Lower lobe of right lung (tissue), 2 donors: ENCODE measurements at regions not wholly inside any gene's neighbourhood (a gene's known extent, or its start where the extent isn't known, plus 50 kb on each side); places are given as distances from the start of the nearest gene placed in this dataset.

Experiments used
- ATAC-seq, 2 donors: fragments of 200-7000 bp; cut with Tn5 transposase; one replicate each; pipeline ENCODE4 v1.9.1; 2020 to 2022; ENCODE audit warnings: mild to moderate bottlenecking in 2 of 2, moderate library complexity in 2 of 2
- DNase-seq: peaks from one replicate; pipeline ENCODE4 v3.0.0-alpha.2; 2020
- H3K27ac ChIP-seq: fragments of 200-600 bp; one replicate; pipeline ENCODE4 v1.8.0; 2022
- H3K27me3 ChIP-seq: fragments of 200-600 bp; one replicate; pipeline ENCODE4 v1.8.0; 2022; ENCODE audit warnings: low read depth
- H3K36me3 ChIP-seq: fragments of 200-600 bp; one replicate; pipeline ENCODE4 v1.8.0; 2022; ENCODE audit warnings: mild to moderate bottlenecking
- H3K4me1 ChIP-seq: fragments of 200-600 bp; one replicate; pipeline ENCODE4 v1.8.0; 2022
- H3K4me3 ChIP-seq: fragments of 200-600 bp; one replicate; pipeline ENCODE4 v1.8.0; 2022; ENCODE audit warnings: mild to moderate bottlenecking
- H3K9me3 ChIP-seq: fragments of 200-600 bp; one replicate; pipeline ENCODE4 v1.8.0; 2022
- intact Hi-C: fragments of 100-400 bp; cut with DNase I; formaldehyde crosslinking; loops from one replicate; pipeline ENCODE4 v1.11.0; 2022
- TF ChIP-seq, protein P1 (sequence below): fragments of 200-600 bp; IDR thresholded peaks from one replicate; pipeline ENCODE4 v1.8.0; 2022; ENCODE audit warnings: antibody characterized with exemption, mild to moderate bottlenecking
- donor health status: DM: no; HTN: yes; CAD: no; lungs with severe emphysema.

DNA sequence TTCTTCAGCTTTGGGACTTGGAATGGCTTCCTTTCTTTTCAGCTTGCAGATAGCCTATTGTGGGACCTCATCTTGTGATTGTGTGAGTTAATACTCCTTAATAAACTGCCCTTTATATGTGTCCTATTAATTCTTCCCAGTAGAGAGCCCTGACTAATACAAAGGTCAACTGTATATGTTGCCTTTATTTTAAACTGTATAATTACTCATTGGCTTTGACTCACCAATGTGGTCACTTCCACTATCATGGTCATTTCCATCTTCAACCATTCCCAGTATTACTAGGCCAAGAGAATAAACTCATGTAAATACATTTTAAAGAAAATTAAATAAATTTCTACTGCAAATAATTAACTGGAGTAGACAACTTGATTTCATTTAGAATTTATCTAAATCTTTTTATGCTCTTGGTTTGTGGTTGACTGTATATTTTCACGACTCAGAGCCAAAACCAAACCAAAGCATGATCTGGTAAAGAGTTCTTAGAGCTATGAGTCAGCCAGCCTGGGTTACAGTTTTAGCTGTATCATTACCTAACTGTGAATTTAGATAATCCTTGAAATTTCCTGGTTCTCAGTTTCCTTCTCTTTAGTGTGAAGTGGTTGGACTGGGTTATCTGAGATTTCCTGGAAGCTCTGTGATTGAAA lies 188.4 kb downstream of the PPP1R3A start:
- no peak overlapping the region for H3K4me3 ChIP-seq
- no peaks in the 10 kb centered on the region for H3K36me3 ChIP-seq
- ATAC-seq (peak in 1 of 2 donors; percentile 60), DNase-seq (no peak)
- TF ChIP-seq, protein P1, sequence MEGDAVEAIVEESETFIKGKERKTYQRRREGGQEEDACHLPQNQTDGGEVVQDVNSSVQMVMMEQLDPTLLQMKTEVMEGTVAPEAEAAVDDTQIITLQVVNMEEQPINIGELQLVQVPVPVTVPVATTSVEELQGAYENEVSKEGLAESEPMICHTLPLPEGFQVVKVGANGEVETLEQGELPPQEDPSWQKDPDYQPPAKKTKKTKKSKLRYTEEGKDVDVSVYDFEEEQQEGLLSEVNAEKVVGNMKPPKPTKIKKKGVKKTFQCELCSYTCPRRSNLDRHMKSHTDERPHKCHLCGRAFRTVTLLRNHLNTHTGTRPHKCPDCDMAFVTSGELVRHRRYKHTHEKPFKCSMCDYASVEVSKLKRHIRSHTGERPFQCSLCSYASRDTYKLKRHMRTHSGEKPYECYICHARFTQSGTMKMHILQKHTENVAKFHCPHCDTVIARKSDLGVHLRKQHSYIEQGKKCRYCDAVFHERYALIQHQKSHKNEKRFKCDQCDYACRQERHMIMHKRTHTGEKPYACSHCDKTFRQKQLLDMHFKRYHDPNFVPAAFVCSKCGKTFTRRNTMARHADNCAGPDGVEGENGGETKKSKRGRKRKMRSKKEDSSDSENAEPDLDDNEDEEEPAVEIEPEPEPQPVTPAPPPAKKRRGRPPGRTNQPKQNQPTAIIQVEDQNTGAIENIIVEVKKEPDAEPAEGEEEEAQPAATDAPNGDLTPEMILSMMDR, result no peak
- no peaks in the 10 kb centered on the region for H3K27me3 ChIP-seq
- H3K27ac ChIP-seq, result no peak overlapping the region
- H3K4me1 ChIP-seq, result no peaks in the 10 kb centered on the region
- intact Hi-C loops, result no loop called here
- H3K9me3 ChIP-seq, result no peaks in the 10 kb centered on the region

DNA sequence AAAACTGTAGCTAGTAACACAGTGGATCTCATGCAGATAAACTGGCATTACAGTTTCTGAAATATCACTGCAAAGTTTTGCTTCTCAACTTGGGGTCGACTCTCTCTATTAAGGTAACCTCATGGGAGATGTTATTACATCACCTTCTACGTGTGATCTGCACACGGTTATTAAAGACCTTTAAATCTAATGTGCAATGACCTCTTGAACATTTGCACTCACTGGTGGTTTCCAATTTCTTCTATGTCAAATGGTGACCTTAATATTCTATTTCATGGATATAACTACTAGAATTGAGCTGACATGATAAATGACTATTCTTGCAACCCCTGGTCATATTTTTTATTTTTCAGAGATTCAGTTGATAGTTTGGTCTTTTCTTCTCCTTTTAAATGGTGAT lies 191.3 kb downstream of the PPP1R3A start:
- H3K4me3 ChIP-seq, result no peak overlapping the region
- H3K27me3 ChIP-seq, result no peaks in the 10 kb centered on the region
- TF ChIP-seq, protein P1, result no peak
- H3K4me1 ChIP-seq, result no peaks in the 10 kb centered on the region
- H3K9me3 ChIP-seq, result no peaks in the 10 kb centered on the region
- DNase-seq (no peak), ATAC-seq (no peak)
- no peak overlapping the region for H3K27ac ChIP-seq
- H3K36me3 ChIP-seq, result no peaks in the 10 kb centered on the region
- intact Hi-C loops, result no loop called here

DNA sequence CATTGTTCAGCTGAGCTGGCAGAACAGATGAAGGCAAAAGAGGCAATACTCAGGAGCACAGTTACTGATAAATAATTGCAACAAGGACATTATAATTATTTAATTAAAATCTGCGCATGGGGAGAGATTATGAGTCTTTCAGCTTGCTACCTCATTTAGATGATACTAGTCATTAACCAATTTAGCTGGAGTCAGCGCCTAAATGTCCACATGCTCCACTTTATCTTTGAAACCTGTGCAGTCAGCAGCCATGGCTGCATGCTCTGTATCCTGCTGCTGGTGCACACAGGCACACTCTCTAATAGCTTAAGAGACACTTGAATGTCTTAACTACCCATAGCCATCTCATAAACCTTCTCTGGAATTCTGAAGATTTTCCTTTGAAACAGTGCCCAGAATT lies 196.8 kb downstream of the PPP1R3A start:
- H3K4me3 ChIP-seq, result no peak overlapping the region
- no peaks in the 10 kb centered on the region for H3K27me3 ChIP-seq
- H3K27ac ChIP-seq, result no peak overlapping the region
- no peaks in the 10 kb centered on the region for H3K9me3 ChIP-seq
- no peaks in the 10 kb centered on the region for H3K4me1 ChIP-seq
- no peak for DNase-seq
- intact Hi-C loops, result no loop called here
- TF ChIP-seq, protein P1, result no peak
- H3K36me3 ChIP-seq, result no peaks in the 10 kb centered on the region
- ATAC-seq, result no peak

DNA sequence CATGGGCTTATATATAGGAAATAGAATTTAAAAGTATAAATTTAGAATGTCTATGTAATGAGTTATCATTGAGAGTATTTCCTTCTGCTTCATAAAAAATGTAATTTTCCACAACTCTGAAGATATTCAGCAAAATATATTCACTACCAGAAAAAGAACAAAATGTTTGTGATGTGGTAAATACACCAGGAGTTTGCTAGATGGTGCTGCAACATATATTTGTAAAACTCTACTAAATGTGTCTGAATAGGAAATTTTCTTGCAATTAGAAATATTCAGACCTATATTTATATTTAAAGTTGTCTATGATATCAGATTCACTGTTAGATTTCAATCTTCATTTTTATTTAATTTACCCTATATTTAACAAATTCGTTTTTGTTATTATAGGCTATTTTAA lies 201.1 kb downstream of the PPP1R3A start:
- intact Hi-C loops, result no loop called here
- ATAC-seq, result no peak
- Histone ChIP-seq H3K9me3 (no peaks in the 10 kb centered on the region), H3K27ac (no peak overlapping the region), H3K27me3 (no peaks in the 10 kb centered on the region), H3K4me3 (no peak overlapping the region), H3K36me3 (no peaks in the 10 kb centered on the region), H3K4me1 (no peaks in the 10 kb centered on the region)
- DNase-seq, result no peak
- TF ChIP-seq, protein P1, result no peak

DNA sequence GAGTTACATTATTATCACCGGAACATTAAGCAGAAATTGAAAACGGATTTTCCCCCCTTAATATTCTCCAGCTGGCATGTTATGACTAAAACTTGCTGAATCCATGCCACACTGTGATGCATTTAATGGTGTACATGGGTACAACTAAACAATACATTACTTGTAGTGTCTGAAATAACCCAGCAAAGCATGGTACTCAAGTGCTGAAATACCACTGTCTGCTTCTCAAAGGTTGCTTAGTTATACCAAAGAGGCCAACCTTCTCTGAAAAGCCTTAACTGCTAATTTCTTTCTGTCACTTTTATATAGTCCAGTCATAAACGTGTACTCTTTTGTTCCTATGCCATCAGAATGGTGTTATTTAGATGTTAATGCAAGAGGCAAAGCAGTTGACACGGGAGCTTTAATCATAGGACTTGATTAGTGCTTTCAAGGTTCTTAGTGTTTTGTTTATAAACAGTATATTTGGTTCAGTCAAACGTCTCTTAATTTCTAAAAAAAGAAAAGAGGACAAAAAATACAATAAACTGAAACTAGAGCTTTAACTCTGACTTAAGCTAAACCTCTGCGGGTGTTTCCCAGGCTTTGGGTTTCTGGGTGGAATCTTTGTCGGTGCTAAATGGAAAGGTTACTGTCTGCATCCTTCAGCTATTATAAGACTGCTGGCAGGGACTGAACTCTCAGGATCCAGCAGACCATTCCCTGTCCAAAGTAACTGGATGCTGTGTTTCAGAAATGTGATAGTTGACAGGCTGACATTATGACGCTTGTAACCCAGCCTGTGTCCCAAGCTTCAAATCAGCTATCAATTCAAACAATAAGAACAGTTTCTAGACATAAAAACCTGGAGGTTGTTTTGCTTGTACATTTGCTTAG lies 202.6 kb downstream of the PPP1R3A start:
- no peaks in the 10 kb centered on the region for H3K4me1 ChIP-seq
- H3K27me3 ChIP-seq, result no peaks in the 10 kb centered on the region
- TF ChIP-seq, protein P1, result no peak
- DNase-seq, result no peak
- H3K27ac ChIP-seq, result no peak overlapping the region
- H3K36me3 ChIP-seq, result no peaks in the 10 kb centered on the region
- no peak for ATAC-seq
- intact Hi-C loops, result no loop called here
- no peaks in the 10 kb centered on the region for H3K9me3 ChIP-seq
- no peak overlapping the region for H3K4me3 ChIP-seq
